HG03159 (cell line): ENCODE measurements at regions not wholly inside any gene's neighbourhood (a gene's known extent, or its start where the extent isn't known, plus 50 kb on each side); places are given as distances from the start of the nearest gene placed in this dataset.
"Not testable (repeated sequence)": the region's sequence is repeated elsewhere in the genome, so short reads cannot be mapped to it uniquely, and the experiment has no call there.

ENCODE experiments used
- ATAC-seq: cut with Tn5 transposase; IDR thresholded peaks from one replicate; pipeline ENCODE4 v1.9.1; 2021; ENCODE audit warnings: mild to moderate bottlenecking, moderate library complexity; ENCODE audit not compliant: unreplicated experiment

DNA sequence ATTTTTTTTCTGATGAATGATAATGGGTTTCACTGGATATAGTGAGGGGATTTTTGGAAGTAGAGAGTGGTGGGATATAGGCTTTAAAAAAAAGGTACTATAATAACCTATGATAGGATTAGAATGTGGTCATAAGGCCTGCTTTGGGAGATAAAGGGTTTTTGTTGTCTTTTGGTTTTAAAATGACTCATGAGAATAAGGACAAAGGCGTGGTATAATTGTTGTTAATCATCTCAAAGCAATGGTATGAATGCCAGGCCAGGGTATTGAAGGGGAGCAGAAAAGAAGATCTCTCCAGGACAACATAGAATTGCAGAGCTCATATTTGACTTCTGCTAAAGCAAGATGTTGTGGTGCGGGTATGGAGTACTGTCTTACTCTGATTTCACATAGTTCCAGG, 579.4 kb downstream of the JRKL start:
- ATAC-seq: no peak

DNA sequence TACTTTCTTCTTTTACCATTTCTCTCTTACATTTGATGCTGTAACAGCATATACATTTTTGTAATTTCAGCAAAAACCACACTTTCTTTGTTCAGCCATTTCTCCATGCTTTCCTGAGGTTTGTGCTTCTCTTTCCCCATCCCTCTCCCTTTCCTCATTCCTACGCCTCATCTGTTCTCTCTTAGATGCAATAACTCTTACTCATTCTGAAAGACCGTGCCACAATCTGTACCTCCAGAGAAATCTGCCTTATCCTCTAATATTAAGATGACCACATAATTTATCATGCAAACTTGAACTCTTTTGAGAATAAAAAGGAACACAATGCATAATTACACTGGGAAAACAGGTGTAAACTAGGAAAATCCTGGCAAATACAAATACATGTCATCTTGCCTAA, 588.9 kb downstream of the JRKL start:
- no peak for ATAC-seq

DNA sequence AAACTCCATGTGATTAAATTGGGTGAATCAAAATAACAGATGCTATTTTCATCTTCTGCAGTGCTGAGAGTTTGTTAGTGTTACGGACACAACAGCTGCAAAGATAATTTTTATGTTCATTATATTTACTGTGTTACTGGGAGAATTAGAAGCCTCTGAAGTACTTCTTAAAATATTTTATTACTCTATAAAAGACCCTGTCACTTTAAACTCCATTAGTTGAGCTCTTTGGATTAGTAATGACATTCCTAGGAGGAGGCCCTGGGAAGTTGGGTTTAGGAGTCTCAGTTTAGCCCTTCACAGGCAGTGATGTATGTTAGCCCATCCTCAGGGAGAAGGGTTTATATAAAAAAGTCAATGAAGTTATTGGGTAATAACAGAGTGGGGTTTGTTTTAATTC, 596.7 kb downstream of the JRKL start:
- no peak for ATAC-seq

DNA sequence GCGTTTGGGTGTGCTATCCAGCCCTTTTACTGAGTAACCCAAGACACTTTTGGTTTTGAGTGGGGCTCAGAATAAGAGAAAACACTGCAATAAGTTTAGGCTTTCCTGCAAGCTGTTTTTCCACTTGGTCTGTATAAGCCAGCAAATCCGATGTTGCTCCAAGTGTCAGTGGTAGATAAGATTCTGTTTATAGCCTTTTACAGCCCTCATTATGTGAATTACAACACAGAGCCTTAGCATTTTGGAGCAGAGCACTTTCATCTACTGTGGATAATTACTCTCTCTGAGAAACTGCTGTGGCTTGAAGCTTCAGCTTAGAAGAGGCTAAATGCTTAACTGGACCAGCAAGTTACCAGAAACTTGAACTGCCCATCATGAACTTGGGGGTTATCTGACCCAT, 601.1 kb downstream of the JRKL start:
- ATAC-seq: no peak

DNA sequence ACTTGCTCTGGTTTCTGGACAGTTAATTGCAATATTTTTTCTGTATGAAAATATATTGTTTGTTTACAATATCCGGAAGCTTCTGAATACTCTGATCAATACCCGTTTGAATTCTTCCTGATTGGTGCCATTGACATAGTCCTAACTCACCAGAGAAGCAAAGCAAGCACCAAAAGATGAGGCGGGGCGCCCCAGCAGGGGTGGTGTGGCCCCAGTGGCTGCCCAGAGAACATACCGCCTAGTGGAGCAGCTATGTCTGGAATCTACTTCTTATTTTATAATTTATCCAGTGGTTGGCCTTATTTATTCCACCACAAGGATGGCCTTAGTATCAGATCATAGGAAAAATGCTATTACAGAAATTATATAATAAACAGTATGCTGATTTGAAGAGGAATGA, 610.7 kb downstream of the JRKL start:
- ATAC-seq: no peak

DNA sequence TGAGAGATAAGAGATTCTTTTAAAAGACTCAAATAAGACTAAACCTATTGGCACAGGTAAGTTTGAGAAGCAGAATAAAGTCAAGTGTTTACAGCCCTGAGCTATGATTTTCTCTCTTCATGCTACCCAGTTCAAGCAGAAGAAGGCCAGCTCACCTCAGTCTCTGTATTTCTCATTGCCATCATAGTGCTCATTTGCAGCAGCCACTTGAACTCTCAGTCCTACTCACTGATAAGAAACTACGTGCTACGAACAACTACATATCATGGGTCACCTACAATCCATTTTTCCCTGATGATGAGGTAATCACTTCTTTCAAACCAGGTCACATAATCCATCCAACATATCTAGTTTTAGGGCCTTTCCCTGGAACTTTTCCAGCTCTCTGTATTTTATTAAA, 617.5 kb downstream of the JRKL start:
- no peak for ATAC-seq

DNA sequence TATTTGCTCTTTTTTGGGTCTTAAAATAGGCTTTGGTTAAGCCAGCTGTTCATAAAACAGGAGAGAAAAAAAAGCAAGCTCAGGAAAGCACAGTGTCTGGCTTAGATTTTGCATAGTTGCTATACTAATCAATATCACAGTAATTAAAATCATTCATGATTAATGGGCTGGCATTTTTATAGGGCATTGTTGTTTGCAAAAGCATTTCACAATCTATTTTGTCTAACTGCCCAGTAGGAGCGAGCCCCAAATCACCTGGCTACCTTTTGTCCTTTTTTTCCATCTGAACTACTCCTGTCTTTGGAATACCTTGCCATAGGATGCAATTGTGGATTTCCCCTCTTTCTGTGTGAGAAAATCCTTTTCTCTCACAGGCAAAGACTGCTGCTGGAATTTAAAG, 619.8 kb downstream of the JRKL start:
- no peak for ATAC-seq

DNA sequence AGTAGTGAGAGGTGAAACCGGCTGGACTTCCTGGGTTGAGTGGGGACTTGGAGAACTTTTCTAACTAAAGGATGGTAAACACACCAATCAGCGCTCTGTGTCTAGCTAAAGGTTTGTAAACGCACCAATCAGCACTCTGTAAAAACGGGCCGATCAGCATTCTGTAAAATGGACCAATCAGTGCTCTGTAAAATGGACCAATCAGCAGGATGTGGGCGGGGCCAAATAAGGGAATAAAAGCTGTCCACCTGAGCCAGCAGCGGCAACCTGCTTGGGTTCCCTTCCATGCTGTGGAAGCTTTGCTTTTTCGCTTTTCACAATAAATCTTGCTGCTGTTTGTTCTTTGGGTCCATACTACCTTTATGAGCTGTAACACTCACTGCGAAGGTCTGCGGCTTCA, 621.2 kb downstream of the JRKL start:
- not testable (repeated sequence) for ATAC-seq

DNA sequence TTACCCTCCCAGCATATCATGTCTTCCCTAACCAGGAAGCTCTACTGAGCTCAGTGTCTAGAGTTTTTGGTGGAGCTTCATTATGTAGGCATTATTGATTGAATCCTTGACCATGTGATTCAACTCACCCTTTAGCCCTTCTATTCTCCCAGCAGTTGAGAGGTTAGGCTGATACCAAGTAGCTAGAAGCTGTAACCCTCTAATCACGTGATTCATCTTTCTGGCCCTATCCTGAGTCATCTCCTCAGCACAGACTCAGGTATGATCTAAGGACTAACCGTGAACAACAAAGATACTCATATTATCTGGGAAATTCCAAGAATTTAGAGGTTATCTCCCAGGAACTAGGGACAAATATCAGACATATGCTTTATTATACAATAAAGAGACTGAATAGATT, 625.5 kb downstream of the JRKL start:
- ATAC-seq: no peak

DNA sequence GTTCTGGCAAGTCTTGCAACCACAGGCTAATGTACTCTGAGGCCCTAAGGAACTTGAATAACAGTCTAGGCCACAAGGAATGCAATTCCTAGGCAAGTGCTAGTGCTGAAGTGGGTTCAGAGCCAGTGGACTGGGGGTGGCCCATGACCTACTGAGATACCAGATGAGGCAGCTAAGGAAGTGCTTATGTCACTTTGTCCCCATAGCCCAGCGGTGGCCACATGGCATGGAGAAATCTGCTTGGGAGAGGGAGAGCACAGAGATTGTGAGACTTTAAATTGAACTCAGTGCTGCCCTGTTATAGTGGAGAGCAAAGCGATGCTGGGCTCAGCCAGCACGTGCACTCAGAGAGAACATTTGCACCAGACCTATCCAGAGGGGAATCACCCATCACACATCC, 629.5 kb downstream of the JRKL start:
- ATAC-seq: no peak

DNA sequence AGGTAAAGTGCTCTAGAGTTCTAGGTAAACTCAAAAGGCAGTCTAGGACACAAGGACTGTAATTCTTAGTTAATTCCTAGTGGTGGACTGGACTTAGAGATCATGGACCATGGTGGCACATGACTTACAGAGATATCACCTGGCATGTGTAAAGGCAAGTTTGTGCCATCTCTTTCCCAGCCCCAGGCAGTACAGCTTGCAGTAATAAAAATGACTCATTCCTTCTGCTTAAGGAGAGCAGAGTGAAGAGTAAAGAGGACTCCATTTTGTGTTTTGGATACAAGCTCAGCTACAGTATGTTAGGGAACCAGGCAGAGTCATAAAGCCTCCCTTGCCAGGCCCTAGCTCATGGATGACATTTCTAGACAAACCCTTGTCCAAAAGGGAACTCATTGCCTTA, 629.9 kb downstream of the JRKL start:
- no peak for ATAC-seq

DNA sequence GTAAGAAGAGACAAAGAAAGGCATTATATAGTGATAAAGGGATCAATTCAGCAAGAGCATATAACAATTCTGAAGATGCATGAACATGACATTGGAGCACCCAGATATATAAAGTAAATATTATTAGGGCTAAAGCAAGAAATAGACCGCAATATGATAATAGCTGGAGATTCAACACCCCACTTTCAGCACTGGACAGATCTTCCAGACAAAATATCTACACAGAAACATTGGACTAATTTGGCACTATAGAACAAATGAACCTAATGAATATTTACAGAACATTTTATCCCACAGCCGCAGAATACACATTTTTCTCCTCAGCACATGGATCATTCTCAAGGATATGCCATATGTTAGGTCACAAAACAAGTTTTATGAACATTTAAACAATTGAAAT, 633.1 kb downstream of the JRKL start:
- ATAC-seq: no peak

DNA sequence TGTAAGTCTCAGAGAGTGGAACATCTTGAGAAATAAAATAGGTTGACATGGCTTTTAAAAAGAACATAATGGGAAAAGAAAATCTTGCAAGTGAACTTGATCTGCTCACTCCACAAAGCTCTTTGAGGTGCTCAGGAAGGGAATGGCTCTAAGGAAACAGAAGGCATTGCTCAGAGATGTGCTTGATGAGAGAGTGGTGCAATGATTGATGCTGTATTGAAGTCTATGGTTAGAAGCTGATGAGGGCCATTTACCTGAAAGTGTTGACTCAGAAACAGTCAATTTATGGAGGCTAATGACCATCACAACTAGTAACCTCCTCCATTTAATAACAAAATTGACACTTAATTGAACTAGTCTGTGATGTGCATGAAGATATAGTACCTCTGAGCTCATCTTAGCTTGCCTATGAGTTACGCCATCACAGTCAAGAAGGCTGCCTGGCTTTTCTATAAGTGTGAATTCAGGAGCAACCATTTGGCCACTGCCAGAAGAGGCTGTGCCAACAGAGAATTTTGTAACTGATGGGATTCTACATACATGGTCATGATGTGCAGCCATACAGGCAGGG, 639.1 kb downstream of the JRKL start:
- ATAC-seq: no peak

DNA sequence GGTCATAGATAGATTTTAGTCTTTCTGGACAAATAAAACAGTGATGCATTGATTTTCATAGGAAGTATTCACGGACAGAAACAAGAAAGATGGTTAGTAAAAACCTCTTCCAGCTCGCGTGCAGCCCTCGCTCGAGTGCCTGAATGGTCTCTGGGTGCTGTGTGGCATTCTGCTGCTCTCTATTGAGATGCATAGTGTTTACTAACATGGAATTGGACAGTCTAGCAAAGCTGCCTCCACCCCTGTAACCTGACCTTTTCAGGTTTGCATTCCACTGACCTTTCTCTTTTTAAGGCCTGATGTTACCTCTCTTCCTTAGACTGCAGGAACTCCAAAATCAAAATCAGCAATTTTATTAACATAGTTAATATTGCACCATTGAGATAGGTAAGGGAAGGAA, 643.4 kb downstream of the JRKL start:
- ATAC-seq: no peak

DNA sequence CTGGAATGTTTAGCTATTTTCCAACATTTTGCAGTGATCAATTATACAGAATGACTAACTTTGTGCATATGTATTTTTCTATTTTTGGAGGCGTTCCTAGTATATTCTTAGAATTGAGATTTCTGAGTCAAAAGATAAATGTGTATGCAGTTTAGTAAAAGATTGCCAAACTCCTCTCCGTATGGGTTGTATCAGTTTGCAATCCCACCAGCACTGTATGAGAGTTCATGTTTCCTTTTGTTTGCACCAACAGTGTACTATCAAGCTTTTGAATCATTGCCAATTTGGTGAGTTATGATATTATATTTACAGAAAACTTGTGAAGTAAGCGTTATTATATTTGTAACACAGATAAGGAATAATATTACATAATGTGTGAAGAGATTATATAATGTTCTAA, 658.7 kb downstream of the JRKL start:
- no peak for ATAC-seq

DNA sequence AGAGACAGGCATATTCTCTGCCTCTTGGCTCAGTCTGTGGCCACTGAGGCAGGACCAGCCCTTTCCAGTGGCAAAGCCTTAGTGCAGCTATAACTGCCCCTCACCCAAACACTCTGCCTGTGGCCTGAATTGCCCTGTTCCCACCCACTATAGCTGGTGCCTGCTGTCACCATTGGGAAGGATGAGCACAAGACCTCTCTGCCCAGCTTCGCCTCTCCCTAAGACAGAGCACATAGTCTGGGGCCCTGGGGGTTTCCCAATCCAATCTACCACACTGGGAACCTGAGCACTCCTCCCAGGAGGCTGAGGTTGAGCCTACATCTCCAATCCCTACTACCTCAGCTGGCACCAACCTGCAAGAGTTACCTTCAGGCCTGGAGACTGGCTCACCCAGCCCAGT, 670.4 kb downstream of the JRKL start:
- ATAC-seq: no peak

DNA sequence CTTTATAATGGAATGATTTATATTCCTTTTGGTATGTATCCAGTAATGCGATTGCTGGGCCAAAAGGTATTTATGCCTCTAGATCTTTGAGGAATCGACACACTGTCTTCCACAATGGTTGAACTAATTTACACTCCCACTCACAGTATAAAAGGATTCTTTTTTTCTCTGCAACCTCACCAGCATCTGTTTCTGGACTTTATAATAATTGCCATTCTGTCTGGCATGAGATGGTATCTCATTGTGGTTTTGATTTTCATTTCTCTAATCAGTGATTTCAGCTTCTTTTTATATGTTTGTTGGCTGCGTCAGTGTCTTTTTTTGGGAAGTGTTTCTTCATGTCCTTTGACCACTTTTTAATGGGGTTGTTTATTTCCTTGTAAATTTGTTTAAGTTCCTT, 679.3 kb downstream of the JRKL start:
- ATAC-seq: no peak

DNA sequence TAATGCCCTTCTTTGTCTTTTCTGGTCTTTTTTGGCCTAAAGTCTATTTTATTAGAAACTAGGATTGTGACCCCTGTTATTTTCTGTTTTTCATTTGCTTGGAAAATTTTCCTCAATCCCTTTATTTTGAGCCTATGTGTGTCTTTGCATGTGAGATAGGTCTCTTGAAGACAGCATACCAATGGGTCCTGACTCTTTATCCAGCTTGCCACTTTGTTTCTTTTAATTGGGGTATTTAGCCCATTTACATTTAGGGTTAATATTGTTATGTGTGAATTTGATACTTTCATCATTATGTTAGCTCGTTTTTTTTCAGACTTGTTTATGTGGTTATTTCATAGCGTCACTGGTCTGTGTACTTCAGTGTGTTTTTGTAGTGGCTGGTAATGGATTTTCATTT, 682.6 kb downstream of the JRKL start:
- ATAC-seq: no peak

DNA sequence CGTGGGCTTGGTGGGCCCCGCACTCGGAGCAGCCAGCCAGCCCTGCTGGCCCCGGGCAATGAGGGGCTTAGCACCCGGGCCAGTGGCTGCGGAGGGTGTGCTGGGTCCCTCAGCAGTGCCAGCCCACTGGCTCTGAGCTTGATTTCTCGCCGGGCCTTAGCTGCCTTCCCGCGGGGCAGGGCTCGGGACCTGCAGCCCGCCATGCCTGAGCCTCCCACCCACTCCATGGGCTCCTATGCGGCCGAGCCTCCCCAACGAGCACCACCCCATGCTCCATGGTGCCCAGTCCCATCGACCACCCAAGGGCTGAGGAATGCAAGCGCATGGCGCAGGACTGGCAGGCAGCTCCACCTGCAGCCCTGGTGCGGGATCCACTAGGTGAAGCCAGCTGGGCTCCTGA, 686.9 kb downstream of the JRKL start:
- ATAC-seq: not testable (repeated sequence)

DNA sequence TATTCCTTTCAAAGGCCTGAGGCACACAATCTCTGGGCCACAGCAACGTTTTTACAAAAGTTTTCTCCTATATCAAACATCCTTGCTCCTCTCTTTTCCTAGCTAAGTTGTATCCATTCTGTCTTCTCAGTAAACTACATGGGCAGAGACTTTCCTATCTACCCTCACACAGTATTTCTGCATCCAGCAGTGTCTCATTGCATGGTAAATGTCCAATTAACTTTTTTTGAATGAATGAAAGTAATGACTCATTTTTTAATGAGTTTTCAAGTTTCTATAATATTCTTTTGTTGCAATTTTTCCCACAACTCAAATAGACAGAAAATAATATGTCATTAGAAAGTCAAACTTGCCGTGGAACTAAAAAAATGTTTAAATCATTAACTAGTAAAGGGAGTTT, 688.6 kb downstream of the JRKL start:
- no peak for ATAC-seq

DNA sequence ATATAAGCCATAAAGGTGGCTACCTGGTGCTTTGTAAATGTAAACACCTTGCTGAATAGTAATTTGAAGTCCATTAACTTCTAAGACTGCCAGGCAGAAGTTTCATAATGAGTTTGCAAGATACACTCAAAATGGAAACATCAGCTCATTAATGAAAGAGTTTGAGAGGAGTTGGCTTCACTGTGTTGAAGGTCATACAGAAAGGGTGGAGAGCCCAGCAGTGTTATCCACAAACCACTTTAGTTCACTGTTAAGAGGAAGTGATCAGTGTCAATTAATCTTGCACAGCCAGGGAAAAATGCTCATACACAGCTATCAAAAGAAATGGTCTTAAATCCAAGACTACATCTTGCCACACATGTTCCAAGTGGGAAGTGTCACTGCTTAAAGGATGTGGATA, 689.4 kb downstream of the JRKL start:
- no peak for ATAC-seq

DNA sequence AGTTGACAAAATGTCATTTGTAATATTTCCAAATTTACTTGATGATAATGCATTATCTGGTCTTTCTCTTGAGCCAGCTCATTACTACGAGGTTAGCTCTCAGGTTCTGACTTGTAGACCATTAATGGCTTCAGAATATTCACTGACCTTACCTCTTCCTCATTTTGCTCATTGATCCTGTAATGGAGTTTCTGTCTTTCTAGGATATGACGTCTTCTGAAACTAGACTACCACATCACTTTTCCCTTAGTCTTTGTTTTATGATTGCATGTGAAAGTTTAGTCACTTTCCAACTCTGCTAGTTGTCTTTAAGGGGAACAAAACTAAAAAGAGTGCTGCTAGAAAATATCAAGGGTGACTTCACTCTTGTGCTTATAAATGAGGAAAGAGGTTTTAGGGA, 697.6 kb downstream of the JRKL start:
- no peak for ATAC-seq

DNA sequence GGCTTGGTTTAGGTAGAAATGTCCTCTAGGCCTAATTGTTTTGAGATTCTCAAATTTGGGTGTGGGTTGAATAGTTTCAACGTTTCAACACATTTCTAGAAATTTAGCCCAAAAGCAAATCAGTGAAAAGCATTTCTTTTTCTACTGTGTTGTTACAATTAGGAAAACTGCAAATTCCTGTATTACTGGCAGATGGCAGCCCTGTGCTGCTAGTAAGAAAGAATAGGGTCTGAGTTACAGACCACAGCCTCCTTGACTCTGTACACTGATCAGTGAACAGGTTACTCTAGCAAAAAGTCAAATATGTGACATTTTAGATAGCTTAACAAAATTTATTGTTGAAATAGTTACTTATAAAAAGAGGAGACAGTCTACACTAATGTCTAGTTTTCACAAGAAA, 703.0 kb downstream of the JRKL start:
- ATAC-seq: no peak

DNA sequence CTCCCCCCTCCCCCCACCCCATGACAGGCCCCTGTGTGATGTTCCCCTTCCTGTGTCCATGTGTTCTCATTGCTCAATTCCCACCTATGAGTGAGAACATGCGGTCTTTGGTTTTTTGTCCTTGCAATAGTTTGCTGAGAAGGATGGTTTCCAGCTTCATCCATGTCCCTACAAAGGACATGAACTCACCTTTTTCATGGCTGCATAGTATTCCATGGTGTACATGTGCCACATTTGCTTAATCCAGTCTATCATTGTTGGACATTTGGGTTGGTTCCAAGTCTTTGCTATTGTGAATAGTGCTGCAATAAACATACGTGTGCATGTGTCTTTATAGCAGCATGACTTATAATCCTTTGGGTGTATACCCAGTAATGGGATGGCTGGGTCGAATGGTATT, 712.4 kb downstream of the JRKL start:
- not testable (repeated sequence) for ATAC-seq
